Osteoblast (primary cell): ENCODE measurements at regions not wholly inside any gene's neighbourhood (a gene's known extent, or its start where the extent isn't known, plus 50 kb on each side); places are given as distances from the start of the nearest gene placed in this dataset.
A peak's percentile ranks its signal among the peaks of the same experiment; 100 is the strongest.

Experiments
- DNase-seq: peaks from one replicate; pipeline ENCODE4 v3.0.0; 2011; ENCODE audit warnings: low spot score, mixed read lengths; ENCODE audit not compliant: insufficient read length; ENCODE audit errors: missing footprints
- H2AFZ ChIP-seq: 2 replicates; pipeline ENCODE4 v1.6.0; 2011; ENCODE audit warnings: mild to moderate bottlenecking, low read length
- H3K27ac ChIP-seq: 2 replicates; pipeline ENCODE4 v1.5.1; 2011; ENCODE audit warnings: mild to moderate bottlenecking, low read depth, low read length, moderate library complexity
- H3K27me3 ChIP-seq: 2 replicates; pipeline ENCODE4 v1.6.0; 2012; ENCODE audit warnings: mild to moderate bottlenecking, control low read depth, inconsistent platforms, low read length, moderate library complexity; ENCODE audit not compliant: insufficient read depth
- H3K36me3 ChIP-seq: 2 replicates; pipeline ENCODE4 v1.5.1; 2011; ENCODE audit warnings: mild to moderate bottlenecking, low read length, control low read depth, moderate library complexity; ENCODE audit not compliant: insufficient read depth
- H3K4me1 ChIP-seq: 2 replicates; pipeline ENCODE4 v1.5.1; 2011; ENCODE audit warnings: mild to moderate bottlenecking, low read length, control low read depth, moderate library complexity; ENCODE audit not compliant: insufficient read depth
- H3K4me2 ChIP-seq: 2 replicates; pipeline ENCODE4 v1.6.0; 2011; ENCODE audit warnings: mild to moderate bottlenecking, low read length; ENCODE audit not compliant: insufficient read depth
- H3K4me3 ChIP-seq: fragments of 200-600 bp; sonication (generic); 3 replicates; pipeline ENCODE4 v1.5.1; 2012; ENCODE audit warnings: mild to moderate bottlenecking, low read length, inconsistent platforms; ENCODE audit not compliant: insufficient read depth
- H3K79me2 ChIP-seq: 2 replicates; pipeline ENCODE4 v1.6.0; 2012; ENCODE audit warnings: mild to moderate bottlenecking, low read length, control low read depth, inconsistent platforms; ENCODE audit not compliant: insufficient read depth
- H3K9me3 ChIP-seq: 2 replicates; pipeline ENCODE4 v1.5.1; 2011; ENCODE audit warnings: low read depth, low read length, control low read depth
- H4K20me1 ChIP-seq: 2 replicates; pipeline ENCODE4 v1.6.0; 2012; ENCODE audit warnings: mild to moderate bottlenecking, low read length, control low read depth; ENCODE audit not compliant: insufficient read depth
- TF ChIP-seq, protein P1 (sequence below): IDR thresholded peaks from 2 replicates; pipeline ENCODE4 v1.5.1; 2011; ENCODE audit warnings: mild to moderate bottlenecking, low read depth, low read length, moderate library complexity; ENCODE audit errors: extremely low read depth

DNA sequence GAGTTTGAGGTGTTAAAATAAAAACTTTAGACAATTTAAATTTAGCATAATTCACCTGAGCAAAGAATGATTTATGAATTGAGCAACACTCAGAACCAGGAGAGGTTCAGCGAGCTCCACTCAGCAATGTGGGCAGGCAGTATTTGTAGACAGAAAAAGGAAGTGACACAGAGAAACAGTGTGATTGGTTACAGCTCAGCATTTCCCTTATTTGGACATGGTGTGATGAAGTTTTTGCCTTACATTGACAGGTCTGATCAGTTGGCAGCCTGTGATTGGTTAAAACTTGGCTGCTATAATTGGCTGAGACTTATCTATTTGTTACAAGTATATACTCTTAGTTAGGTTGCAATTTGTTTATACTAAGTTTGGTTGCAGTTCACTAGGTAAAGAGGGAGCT, 621.2 kb upstream of the PRMT6 start:
- H2AFZ ChIP-seq, result no peak overlapping the region

DNA sequence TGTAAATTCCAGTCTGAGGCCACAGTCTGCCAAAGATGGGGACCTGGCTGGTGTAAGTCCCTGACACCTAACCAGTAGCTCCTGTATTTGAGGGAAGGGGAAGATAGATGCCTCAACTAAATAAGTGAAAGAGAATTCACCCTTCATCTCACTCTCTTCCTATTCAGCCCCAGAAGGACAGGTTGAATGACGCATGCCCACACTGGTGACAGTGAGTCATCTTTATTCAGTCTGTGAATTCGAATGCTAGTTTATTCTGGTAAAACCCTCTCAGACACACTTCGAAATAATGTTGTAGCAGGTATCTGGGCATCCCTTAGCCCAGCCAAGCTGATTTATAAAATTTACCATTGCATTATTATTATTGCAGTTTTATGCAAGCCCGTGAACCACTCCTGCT, 617.0 kb upstream of the PRMT6 start:
- Histone ChIP-seq H4K20me1 (no peaks in the 10 kb centered on the region), H3K4me3 (no peak overlapping the region), H3K4me1 (no peaks in the 10 kb centered on the region), H3K9me3 (no peaks in the 10 kb centered on the region), H3K36me3 (no peaks in the 10 kb centered on the region), H2AFZ (no peak overlapping the region), H3K4me2 (no peak overlapping the region), H3K27me3 (no peaks in the 10 kb centered on the region), H3K27ac (no peak overlapping the region), H3K79me2 (no peaks in the 10 kb centered on the region)
- DNase-seq, result no peak
- TF ChIP-seq, protein P1, sequence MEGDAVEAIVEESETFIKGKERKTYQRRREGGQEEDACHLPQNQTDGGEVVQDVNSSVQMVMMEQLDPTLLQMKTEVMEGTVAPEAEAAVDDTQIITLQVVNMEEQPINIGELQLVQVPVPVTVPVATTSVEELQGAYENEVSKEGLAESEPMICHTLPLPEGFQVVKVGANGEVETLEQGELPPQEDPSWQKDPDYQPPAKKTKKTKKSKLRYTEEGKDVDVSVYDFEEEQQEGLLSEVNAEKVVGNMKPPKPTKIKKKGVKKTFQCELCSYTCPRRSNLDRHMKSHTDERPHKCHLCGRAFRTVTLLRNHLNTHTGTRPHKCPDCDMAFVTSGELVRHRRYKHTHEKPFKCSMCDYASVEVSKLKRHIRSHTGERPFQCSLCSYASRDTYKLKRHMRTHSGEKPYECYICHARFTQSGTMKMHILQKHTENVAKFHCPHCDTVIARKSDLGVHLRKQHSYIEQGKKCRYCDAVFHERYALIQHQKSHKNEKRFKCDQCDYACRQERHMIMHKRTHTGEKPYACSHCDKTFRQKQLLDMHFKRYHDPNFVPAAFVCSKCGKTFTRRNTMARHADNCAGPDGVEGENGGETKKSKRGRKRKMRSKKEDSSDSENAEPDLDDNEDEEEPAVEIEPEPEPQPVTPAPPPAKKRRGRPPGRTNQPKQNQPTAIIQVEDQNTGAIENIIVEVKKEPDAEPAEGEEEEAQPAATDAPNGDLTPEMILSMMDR, result no peak

More for the DNA sequence above, 621.2 kb upstream of the PRMT6 start:
- no peaks in the 10 kb centered on the region for H3K9me3 ChIP-seq
- no peak overlapping the region for H3K4me2 ChIP-seq
- no peaks in the 10 kb centered on the region for H4K20me1 ChIP-seq
- no peak overlapping the region for H3K4me3 ChIP-seq
- TF ChIP-seq, protein P1, result no peak
- DNase-seq, result no peak
- H3K36me3 ChIP-seq, result no peaks in the 10 kb centered on the region
- H3K4me1 ChIP-seq, result no peaks in the 10 kb centered on the region
- no peak overlapping the region for H3K27ac ChIP-seq
- H3K27me3 ChIP-seq, result no peaks in the 10 kb centered on the region
- H3K79me2 ChIP-seq, result no peaks in the 10 kb centered on the region

DNA sequence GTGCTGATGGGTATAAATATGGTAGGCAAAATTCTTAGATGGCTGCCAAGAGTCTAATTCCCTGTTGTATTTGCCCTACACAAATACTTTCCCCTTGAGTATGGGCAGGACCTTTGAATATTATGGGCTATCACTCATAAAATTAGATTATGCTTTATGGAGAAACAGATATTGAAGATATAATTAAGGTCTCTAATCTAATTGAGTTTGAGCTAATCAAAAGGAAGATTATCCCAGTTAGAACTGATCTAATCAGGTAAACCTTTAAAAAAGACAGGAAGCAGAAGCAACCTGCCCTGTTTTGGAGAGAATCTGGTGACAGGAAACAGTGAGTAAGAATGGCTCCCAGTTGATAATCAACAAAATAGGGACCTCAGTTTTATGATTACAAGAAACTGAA, 609.0 kb upstream of the PRMT6 start:
- Histone ChIP-seq H3K79me2 (no peaks in the 10 kb centered on the region), H3K4me2 (no peak overlapping the region)
- no peak for DNase-seq

DNA sequence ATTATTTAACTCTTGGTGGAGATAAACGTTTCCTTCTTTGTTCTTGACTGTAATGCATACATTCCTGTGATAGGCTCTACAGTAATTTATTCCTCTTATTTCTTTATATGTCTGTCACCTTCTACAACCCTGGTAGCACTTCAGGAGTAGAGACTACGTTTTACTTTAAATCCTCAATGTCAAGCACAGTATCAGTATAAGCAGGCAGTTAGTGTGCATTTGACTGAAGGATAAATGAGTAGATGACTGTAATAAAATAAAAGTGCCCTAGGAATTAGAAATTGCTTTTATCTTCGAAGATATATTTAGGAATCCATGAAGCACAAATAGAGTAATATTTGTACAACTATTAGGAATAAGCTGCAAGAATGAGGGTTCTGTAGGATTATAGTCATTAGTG, 599.6 kb upstream of the PRMT6 start:
- Histone ChIP-seq H3K36me3 (no peaks in the 10 kb centered on the region), H4K20me1 (no peaks in the 10 kb centered on the region), H3K4me3 (no peak overlapping the region), H3K4me2 (no peak overlapping the region), H3K4me1 (no peaks in the 10 kb centered on the region), H3K27ac (no peak overlapping the region), H3K79me2 (no peaks in the 10 kb centered on the region), H2AFZ (no peak overlapping the region), H3K27me3 (no peaks in the 10 kb centered on the region), H3K9me3 (no peaks in the 10 kb centered on the region)
- DNase-seq, result peak; percentile 11
- TF ChIP-seq, protein P1, result no peak

More for the DNA sequence above, 609.0 kb upstream of the PRMT6 start:
- no peak overlapping the region for H3K27ac ChIP-seq
- TF ChIP-seq, protein P1, result no peak
- no peaks in the 10 kb centered on the region for H3K4me1 ChIP-seq
- H3K27me3 ChIP-seq, result no peaks in the 10 kb centered on the region
- no peaks in the 10 kb centered on the region for H3K9me3 ChIP-seq
- no peak overlapping the region for H2AFZ ChIP-seq
- no peak overlapping the region for H3K4me3 ChIP-seq
- H4K20me1 ChIP-seq, result no peaks in the 10 kb centered on the region
- no peaks in the 10 kb centered on the region for H3K36me3 ChIP-seq
